ENCODE measurements at regions not wholly inside any gene's neighbourhood (a gene's known extent, or its start where the extent isn't known, plus 50 kb on each side); places are given as distances from the start of the nearest gene placed in this dataset.
"Not testable (repeated sequence)": the region's sequence is repeated elsewhere in the genome, so short reads cannot be mapped to it uniquely, and the experiment has no call there.

DNA sequence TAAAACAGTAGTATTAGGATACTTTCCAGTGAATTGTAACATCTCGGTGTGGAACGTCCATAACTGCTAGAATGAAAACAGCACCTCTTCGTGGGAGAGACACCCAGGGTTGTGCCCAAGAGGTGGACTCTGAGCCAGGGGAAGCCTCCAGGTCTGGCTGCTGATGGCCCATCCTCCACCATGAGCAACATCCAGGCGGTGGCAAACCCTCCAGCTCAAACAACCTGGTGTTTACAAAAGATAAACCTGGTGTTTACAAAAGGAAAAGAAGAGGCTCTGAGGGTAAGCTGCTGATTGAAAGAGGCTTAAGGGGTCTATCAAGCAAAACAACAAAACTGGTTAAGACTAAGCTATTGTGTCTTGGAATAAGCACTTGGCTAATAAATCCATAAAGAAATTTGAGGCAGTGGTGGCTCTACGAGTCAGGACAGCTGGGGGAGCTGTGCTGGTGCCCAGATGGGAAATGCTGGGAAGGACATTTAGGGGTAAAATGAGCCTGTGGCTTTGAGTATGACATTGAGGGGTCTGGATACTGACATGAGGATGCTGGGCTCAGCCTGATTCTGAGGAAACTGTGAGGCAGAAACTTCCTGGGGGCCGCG lies 909.0 kb downstream of the BRD1 start:
- H3K4me3 ChIP-seq (ENCODE audit: low read depth, low read length): no peak overlapping the region
- DNase-seq (ENCODE audit: low read depth): no peak
- TF ChIP-seq, protein P1, sequence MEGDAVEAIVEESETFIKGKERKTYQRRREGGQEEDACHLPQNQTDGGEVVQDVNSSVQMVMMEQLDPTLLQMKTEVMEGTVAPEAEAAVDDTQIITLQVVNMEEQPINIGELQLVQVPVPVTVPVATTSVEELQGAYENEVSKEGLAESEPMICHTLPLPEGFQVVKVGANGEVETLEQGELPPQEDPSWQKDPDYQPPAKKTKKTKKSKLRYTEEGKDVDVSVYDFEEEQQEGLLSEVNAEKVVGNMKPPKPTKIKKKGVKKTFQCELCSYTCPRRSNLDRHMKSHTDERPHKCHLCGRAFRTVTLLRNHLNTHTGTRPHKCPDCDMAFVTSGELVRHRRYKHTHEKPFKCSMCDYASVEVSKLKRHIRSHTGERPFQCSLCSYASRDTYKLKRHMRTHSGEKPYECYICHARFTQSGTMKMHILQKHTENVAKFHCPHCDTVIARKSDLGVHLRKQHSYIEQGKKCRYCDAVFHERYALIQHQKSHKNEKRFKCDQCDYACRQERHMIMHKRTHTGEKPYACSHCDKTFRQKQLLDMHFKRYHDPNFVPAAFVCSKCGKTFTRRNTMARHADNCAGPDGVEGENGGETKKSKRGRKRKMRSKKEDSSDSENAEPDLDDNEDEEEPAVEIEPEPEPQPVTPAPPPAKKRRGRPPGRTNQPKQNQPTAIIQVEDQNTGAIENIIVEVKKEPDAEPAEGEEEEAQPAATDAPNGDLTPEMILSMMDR (conservative IDR thresholded peaks at IDR 0.05; ENCODE audit: low read depth, low read length): no peak

GRCh38 chr22:48912356-48913066 lies 915.2 kb downstream of the BRD1 start:
- not testable (repeated sequence) for DNase-seq (ENCODE audit: low read depth); H3K4me3 ChIP-seq (ENCODE audit: low read depth, low read length)

DNA sequence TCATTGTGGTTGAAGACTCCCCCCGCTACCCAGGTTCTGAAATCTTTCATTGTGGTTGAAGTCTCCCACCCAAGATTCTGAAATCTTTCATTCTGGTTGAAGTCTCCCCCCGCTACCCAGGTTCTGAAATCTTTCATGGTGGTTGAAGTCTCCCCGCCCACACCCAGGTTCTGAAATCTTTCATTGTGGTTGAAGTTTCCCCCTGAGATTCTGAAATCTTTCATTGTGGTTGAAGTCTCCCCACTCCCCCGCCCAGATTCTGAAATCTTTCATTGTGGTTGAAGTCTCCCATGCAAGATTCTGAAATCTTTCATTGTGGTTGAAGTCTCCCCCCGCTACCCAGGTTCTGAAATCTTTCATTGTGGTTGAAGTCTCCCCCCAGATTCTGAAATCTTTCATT lies 916.0 kb downstream of the BRD1 start:
- DNase-seq (ENCODE audit: low read depth): not testable (repeated sequence)

DNA sequence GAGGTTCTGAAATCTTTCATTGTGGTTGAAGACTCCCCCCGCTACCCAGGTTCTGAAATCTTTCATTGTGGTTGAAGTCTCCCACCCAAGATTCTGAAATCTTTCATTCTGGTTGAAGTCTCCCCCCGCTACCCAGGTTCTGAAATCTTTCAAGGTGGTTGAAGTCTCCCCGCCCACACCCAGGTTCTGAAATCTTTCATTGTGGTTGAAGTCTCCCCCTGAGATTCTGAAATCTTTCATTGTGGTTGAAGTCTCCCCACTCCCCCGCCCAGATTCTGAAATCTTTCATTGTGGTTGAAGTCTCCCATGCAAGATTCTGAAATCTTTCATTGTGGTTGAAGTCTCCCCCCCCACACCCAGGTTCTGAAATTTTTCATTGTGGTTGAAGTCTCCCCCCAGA lies 916.6 kb downstream of the BRD1 start:
- H3K4me3 ChIP-seq (ENCODE audit: low read depth, low read length); DNase-seq (ENCODE audit: low read depth): not testable (repeated sequence)

More for the DNA sequence above, 916.0 kb downstream of the BRD1 start:
- not testable (repeated sequence) for H3K4me3 ChIP-seq (ENCODE audit: low read depth, low read length)

DNA sequence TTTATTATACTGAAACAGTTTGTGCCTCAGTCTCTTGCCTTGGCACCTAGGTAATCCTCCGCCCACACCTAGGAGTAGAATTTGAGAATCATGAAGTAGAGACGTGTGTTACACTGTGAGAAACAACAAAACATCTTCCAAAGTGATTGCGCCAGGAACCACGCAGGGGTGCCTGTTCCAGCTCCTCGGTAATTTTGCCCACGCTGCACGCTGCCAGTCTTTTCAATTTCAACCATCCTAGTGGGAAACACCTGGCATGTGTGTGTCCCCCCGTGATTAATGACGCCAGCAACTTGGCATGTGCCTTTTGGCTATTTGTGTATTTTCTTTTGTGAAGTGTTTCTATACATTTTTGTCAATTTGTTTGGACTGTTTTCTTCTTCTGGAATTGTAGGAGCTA lies 919.1 kb downstream of the BRD1 start:
- TF ChIP-seq, protein P1 (conservative IDR thresholded peaks at IDR 0.05; ENCODE audit: low read depth, low read length): no peak
- no peak overlapping the region for H3K4me3 ChIP-seq (ENCODE audit: low read depth, low read length)

GRCh38 chr22:48907591-48907990 lies 920.1 kb downstream of the BRD1 start:
- TF ChIP-seq, protein P1 (conservative IDR thresholded peaks at IDR 0.05; ENCODE audit: low read depth, low read length): no peak
- no peak for DNase-seq (ENCODE audit: low read depth)
- H3K4me3 ChIP-seq (ENCODE audit: low read depth, low read length): no peak overlapping the region

More for the DNA sequence above, 919.1 kb downstream of the BRD1 start:
- DNase-seq (ENCODE audit: low read depth): no peak

- H3K4me3 ChIP-seq (ENCODE audit: low read depth, low read length): no peak overlapping the region
- TF ChIP-seq, protein P1 (conservative IDR thresholded peaks at IDR 0.05; ENCODE audit: low read depth, low read length): no peak
- no peak for DNase-seq (ENCODE audit: low read depth)
Observed at GRCh38 chr22:48906216-48906835, 921.3 kb downstream of the BRD1 start.

GRCh38 chr22:48905206-48905975 lies 922.3 kb downstream of the BRD1 start:
- TF ChIP-seq, protein P1 (conservative IDR thresholded peaks at IDR 0.05; ENCODE audit: low read depth, low read length): no peak
- no peak overlapping the region for H3K4me3 ChIP-seq (ENCODE audit: low read depth, low read length)
- no peak for DNase-seq (ENCODE audit: low read depth)
